Caco-2 (cell line): ENCODE measurements at regions not wholly inside any gene's neighbourhood (a gene's known extent, or its start where the extent isn't known, plus 50 kb on each side); places are given as distances from the start of the nearest gene placed in this dataset.

Source experiments
- BruUV-seq: library from RNA; stranded (reverse); fragments of 400-500 nt; replicated peaks from 2 replicates; lab custom pipeline; 2021; lab: Mats Ljungman, UMichigan
- CTCF ChIA-PET: fragments of 300-600 bp; sonication (Branson Sonifier 250); formaldehyde crosslinking; loops from one replicate; lab custom pipeline; 2022; ENCODE audit warnings: antibody characterized with exemption; lab: Charles Lee
- POLR2A ChIA-PET: fragments of 300-600 bp; sonication (Branson Sonifier 250); formaldehyde crosslinking; loops from one replicate; lab custom pipeline; 2022; ENCODE audit warnings: antibody characterized with exemption; lab: Charles Lee
- DNase-seq, 2 experiments: peaks; one replicate each; pipeline versions ENCODE4 v3.0.0 to v3.0.0-alpha.2; 2020 to 2022
- H3K27me3 ChIP-seq: replicated peaks from 2 replicates; pipeline ENCODE4 v1.6.0; 2011; ENCODE audit warnings: low read length; ENCODE audit not compliant: control insufficient read depth, insufficient read depth
- H3K36me3 ChIP-seq: 2 replicates; pipeline ENCODE4 v1.5.1; 2011; ENCODE audit warnings: low read length; ENCODE audit not compliant: control insufficient read depth, insufficient read depth
- H3K4me1 ChIP-seq: fragments of 250-450 bp; sonication (Bioruptor Pico); 2 replicates; pipeline ENCODE4 v1.5.1; 2020; ENCODE audit warnings: mild to moderate bottlenecking
- H3K4me3 ChIP-seq: 2 replicates; pipeline ENCODE4 v1.5.1; 2011; ENCODE audit warnings: low read depth, mild to moderate bottlenecking, control low read depth, low read length
- H3K9me3 ChIP-seq: fragments of 250-450 bp; sonication (Bioruptor Pico); 2 replicates; pipeline ENCODE4 v1.5.1; 2020; ENCODE audit warnings: mild to moderate bottlenecking, moderate library complexity
- H3K27ac Mint-ChIP-seq: one replicate; pipeline ENCODE4 v1.8.0; 2022; ENCODE audit warnings: mixed read lengths; ENCODE audit not compliant: unreplicated experiment
- H3K27me3 Mint-ChIP-seq: one replicate; pipeline ENCODE4 v1.8.0; 2022; ENCODE audit warnings: mixed read lengths; ENCODE audit not compliant: insufficient read depth, unreplicated experiment
- H3K36me3 Mint-ChIP-seq: one replicate; pipeline ENCODE4 v1.8.0; 2022; ENCODE audit warnings: mild to moderate bottlenecking, mixed read lengths; ENCODE audit not compliant: insufficient read depth, unreplicated experiment
- H3K4me1 Mint-ChIP-seq: one replicate; pipeline ENCODE4 v1.8.0; 2022; ENCODE audit warnings: low read depth, mixed read lengths; ENCODE audit not compliant: unreplicated experiment
- H3K4me3 Mint-ChIP-seq: one replicate; pipeline ENCODE4 v1.8.0; 2022; ENCODE audit warnings: mild to moderate bottlenecking, moderate library complexity, mixed read lengths; ENCODE audit not compliant: unreplicated experiment
- H3K9me3 Mint-ChIP-seq: one replicate; pipeline ENCODE4 v1.8.0; 2022; ENCODE audit warnings: mixed read lengths; ENCODE audit not compliant: unreplicated experiment
- intact Hi-C: fragments of 100-400 bp; cut with micrococcal nuclease; formaldehyde crosslinking; loops from one replicate; pipeline ENCODE4 v1.10.0; 2022; ENCODE audit not compliant: unreplicated experiment
- TF ChIP-seq, protein P1 (sequence below), 2 experiments: fragments of 200-600 bp in 1 of 2; IDR thresholded peaks; 1 replicate in 1 of 2; 2 replicates in 1 of 2; pipeline versions ENCODE4 v1.5.1 to v1.8.0; 2011 to 2022; ENCODE audit warnings: antibody characterized with exemption in 1 of 2, control low read depth in 1 of 2, inconsistent platforms in 1 of 2, low read depth in 1 of 2, low read length in 1 of 2, mild to moderate bottlenecking in 1 of 2, moderate library complexity in 1 of 2; ENCODE audit not compliant: insufficient read depth in 1 of 2, severe bottlenecking in 1 of 2, unreplicated experiment in 1 of 2

DNA sequence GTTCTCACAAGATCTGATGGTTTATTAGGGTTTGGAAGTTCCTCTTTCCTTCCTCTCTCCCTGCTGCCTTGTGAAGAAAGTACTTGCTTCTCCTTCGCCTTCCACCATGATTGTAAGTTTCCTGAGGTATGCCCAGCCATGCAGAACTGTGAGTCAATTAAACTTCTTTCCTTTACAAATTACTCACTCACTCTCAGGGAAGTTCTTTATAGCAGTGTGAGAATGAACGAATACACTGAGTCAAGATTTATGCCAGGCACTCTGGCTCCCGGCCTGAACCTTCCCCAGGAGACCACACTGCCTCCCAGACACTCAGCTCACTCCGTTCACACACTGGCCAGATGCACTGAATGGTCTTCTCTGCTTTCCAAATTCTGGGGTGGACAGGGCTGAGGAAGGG lies 308.3 kb upstream of the AJAP1 start:
- H3K4me3 Mint-ChIP-seq: no peak overlapping the region
- H3K9me3 Mint-ChIP-seq: peaks cover 20% of the 10 kb centered on the region
- H3K9me3 ChIP-seq: no peaks in the 10 kb centered on the region
- no peak for DNase-seq
- H3K4me1 ChIP-seq: no peaks in the 10 kb centered on the region
- POLR2A ChIA-PET: no interaction called here
- no peaks in the 10 kb centered on the region for H3K27me3 ChIP-seq
- BruUV-seq: no TSS peak
- TF ChIP-seq, protein P1, sequence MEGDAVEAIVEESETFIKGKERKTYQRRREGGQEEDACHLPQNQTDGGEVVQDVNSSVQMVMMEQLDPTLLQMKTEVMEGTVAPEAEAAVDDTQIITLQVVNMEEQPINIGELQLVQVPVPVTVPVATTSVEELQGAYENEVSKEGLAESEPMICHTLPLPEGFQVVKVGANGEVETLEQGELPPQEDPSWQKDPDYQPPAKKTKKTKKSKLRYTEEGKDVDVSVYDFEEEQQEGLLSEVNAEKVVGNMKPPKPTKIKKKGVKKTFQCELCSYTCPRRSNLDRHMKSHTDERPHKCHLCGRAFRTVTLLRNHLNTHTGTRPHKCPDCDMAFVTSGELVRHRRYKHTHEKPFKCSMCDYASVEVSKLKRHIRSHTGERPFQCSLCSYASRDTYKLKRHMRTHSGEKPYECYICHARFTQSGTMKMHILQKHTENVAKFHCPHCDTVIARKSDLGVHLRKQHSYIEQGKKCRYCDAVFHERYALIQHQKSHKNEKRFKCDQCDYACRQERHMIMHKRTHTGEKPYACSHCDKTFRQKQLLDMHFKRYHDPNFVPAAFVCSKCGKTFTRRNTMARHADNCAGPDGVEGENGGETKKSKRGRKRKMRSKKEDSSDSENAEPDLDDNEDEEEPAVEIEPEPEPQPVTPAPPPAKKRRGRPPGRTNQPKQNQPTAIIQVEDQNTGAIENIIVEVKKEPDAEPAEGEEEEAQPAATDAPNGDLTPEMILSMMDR (IDR thresholded peaks at IDR 0.05; ENCODE audit: insufficient read depth in 1 of 2, low read depth in 1 of 2, low read length in 1 of 2, severe bottlenecking in 1 of 2, unreplicated experiment in 1 of 2): no peak
- H3K36me3 ChIP-seq: no peaks in the 10 kb centered on the region
- CTCF ChIA-PET: no interaction called here
- no peaks in the 10 kb centered on the region for H3K4me1 Mint-ChIP-seq
- no peak overlapping the region for H3K4me3 ChIP-seq
- no peaks in the 10 kb centered on the region for H3K36me3 Mint-ChIP-seq
- no peak overlapping the region for H3K27ac Mint-ChIP-seq
- no peaks in the 10 kb centered on the region for H3K27me3 Mint-ChIP-seq
- intact Hi-C loops: no loop called here

DNA sequence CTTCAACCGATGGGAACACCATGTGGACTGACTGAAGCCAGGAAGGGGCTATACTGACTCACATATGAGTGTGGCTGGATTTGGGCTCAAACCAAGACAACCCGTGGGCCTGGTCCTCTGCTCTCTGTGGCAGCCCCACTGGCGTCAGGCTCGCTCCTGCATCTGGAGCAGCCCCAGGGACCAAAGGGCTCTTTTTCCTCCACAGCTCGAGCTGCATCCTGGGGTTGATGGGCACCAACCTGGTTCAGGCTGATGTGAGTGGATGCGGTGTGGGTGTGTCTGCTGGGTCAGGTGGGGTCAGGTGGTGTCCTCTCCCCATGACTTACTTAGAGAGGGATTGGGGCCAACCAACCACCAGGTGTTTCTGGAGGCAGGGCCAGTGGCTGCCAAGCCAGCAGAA lies 303.0 kb upstream of the AJAP1 start:
- Mint-ChIP-seq H3K9me3 (peaks cover 20% of the 10 kb centered on the region), H3K27me3 (peaks cover 5% of the 10 kb centered on the region), H3K4me1 (no peaks in the 10 kb centered on the region), H3K36me3 (no peaks in the 10 kb centered on the region), H3K4me3 (no peak overlapping the region), H3K27ac (no peak overlapping the region)
- no peaks in the 10 kb centered on the region for H3K27me3 ChIP-seq
- ChIA-PET CTCF (no interaction called here), POLR2A (no interaction called here)
- no peaks in the 10 kb centered on the region for H3K36me3 ChIP-seq
- TF ChIP-seq, protein P1 (IDR thresholded peaks at IDR 0.05; ENCODE audit: insufficient read depth in 1 of 2, low read depth in 1 of 2, low read length in 1 of 2, severe bottlenecking in 1 of 2, unreplicated experiment in 1 of 2): no peak
- H3K4me3 ChIP-seq: no peak overlapping the region
- BruUV-seq: no TSS peak
- no peaks in the 10 kb centered on the region for H3K4me1 ChIP-seq
- intact Hi-C loops: no loop called here
- no peak for DNase-seq
- H3K9me3 ChIP-seq: no peaks in the 10 kb centered on the region

DNA sequence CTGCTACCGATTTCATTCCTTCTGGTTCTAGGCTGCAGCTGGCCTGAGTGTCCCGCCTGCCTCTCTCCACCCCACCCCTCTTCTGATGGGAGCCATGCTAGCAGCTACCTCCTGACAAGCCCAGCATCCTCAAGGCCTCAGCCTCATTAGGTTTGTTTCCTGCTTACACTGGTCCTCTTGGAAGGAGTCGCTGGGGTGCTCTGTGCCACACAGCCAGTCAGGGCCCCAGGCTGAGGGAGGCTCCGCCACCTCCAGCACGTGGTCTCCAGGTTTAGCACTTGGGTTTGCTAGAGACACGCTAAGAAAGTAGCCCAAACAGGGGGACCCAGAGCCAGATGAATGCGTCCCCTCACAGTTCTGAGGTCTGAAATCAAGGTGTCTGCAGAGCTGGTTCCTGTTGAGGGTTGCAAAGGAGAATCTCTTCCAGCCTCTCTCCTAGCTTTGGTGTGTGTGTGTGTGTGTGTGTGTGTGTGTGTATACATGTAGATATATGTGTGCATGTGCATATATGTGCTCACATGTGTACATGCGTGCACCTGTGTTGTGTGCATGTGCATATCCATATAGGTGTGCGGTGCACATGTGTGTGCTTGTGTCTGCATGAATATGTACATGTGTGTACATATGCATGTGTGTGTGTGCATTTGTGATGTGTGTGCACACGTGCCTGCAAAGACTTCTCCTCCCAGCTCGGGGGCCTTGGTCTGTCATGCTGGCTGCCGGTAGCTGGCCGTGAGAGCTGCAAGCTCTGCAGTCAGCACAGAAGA lies 301.1 kb upstream of the AJAP1 start:
- no TSS peak for BruUV-seq
- DNase-seq: no peak
- POLR2A ChIA-PET: no interaction called here

More for the DNA sequence above, 301.1 kb upstream of the AJAP1 start:
- CTCF ChIA-PET: no interaction called here
- no peaks in the 10 kb centered on the region for H3K36me3 Mint-ChIP-seq
- H3K27me3 Mint-ChIP-seq: peaks cover 11% of the 10 kb centered on the region
- H3K9me3 Mint-ChIP-seq: peaks cover 6% of the 10 kb centered on the region
- intact Hi-C loops: no loop called here
- no peaks in the 10 kb centered on the region for H3K36me3 ChIP-seq
- no peaks in the 10 kb centered on the region for H3K4me1 ChIP-seq
- no peaks in the 10 kb centered on the region for H3K9me3 ChIP-seq
- H3K4me3 ChIP-seq: no peak overlapping the region
- no peak overlapping the region for H3K4me3 Mint-ChIP-seq
- H3K27ac Mint-ChIP-seq: no peak overlapping the region
- no peaks in the 10 kb centered on the region for H3K4me1 Mint-ChIP-seq
- no peaks in the 10 kb centered on the region for H3K27me3 ChIP-seq
- TF ChIP-seq, protein P1 (IDR thresholded peaks at IDR 0.05; ENCODE audit: insufficient read depth in 1 of 2, low read depth in 1 of 2, low read length in 1 of 2, severe bottlenecking in 1 of 2, unreplicated experiment in 1 of 2): no peak
